IMR-90 (cell line): ENCODE measurements at regions not wholly inside any gene's neighbourhood (a gene's known extent, or its start where the extent isn't known, plus 50 kb on each side); places are given as distances from the start of the nearest gene placed in this dataset.
"Not testable (repeated sequence)": the region's sequence is repeated elsewhere in the genome, so short reads cannot be mapped to it uniquely, and the experiment has no call there.

Experiments
- ATAC-seq: fragments of 200-7000 bp; cut with Tn5 transposase; 2 replicates; pipeline ENCODE4 v1.9.1; 2020; ENCODE audit warnings: low read depth, mild to moderate bottlenecking, moderate library complexity
- BruUV-seq: library from RNA; stranded (reverse); fragments of 400-500 nt; replicated peaks from 2 replicates; lab custom pipeline; 2021; lab: Mats Ljungman, UMichigan
- CTCF ChIA-PET: fragments of 300-600 bp; formaldehyde crosslinking; extraction: SDS; loops from one replicate; lab custom pipeline; 2021; ENCODE audit warnings: antibody characterized with exemption; lab: Yijun Ruan, JAX
- POLR2A ChIA-PET: fragments of 300-600 bp; sonication (Branson Sonifier 250); formaldehyde crosslinking; loops from one replicate; lab custom pipeline; 2022; ENCODE audit warnings: antibody characterized with exemption; ENCODE audit not compliant: unreplicated experiment; lab: Charles Lee
- DNase-seq: peaks from one replicate; pipeline ENCODE4 v3.0.0; 2013
- H2AFZ ChIP-seq: replicated peaks from 2 replicates; pipeline ENCODE3; 2013; ENCODE audit warnings: low read length, mild to moderate bottlenecking; ENCODE audit not compliant: poor library complexity
- H2AK5ac ChIP-seq: 2 replicates; pipeline ENCODE4 v1.6.1; 2013; ENCODE audit warnings: low read depth, low read length, inconsistent platforms
- H2AK9ac ChIP-seq: replicated peaks from 2 replicates; pipeline ENCODE3; 2013; ENCODE audit warnings: mild to moderate bottlenecking, low read depth, low read length, moderate library complexity; ENCODE audit not compliant: poor library complexity
- H2BK120ac ChIP-seq: 2 replicates; pipeline ENCODE4 v1.6.1; 2013; ENCODE audit warnings: low read depth, low read length, inconsistent platforms
- H2BK15ac ChIP-seq: 3 replicates; pipeline ENCODE4 v1.6.1; 2013; ENCODE audit warnings: low read depth, low read length, inconsistent platforms
- H2BK20ac ChIP-seq: 2 replicates; pipeline ENCODE4 v1.6.1; 2013; ENCODE audit warnings: low read depth, mild to moderate bottlenecking, inconsistent platforms, low read length, moderate library complexity
- H2BK5ac ChIP-seq: 2 replicates; pipeline ENCODE4 v1.6.1; 2013; ENCODE audit warnings: mild to moderate bottlenecking, low read depth, low read length, inconsistent platforms; ENCODE audit not compliant: poor library complexity, severe bottlenecking
- H3K14ac ChIP-seq: replicated peaks from 2 replicates; pipeline ENCODE4 v1.6.1; 2013; ENCODE audit warnings: low read depth, low read length, inconsistent platforms
- H3K18ac ChIP-seq: 2 replicates; pipeline ENCODE4 v1.6.1; 2013; ENCODE audit warnings: low read depth, low read length, control low read depth
- H3K23ac ChIP-seq: 2 replicates; pipeline ENCODE4 v1.6.1; 2013; ENCODE audit warnings: low read depth, low read length, inconsistent platforms
- H3K27ac ChIP-seq: 2 replicates; pipeline ENCODE4 v1.5.1; 2013; ENCODE audit warnings: mild to moderate bottlenecking, control low read depth, low read length; ENCODE audit not compliant: insufficient read depth
- H3K27me3 ChIP-seq: 2 replicates; pipeline ENCODE4 v1.6.1; 2013; ENCODE audit warnings: low read length; ENCODE audit not compliant: control insufficient read depth, insufficient read depth
- H3K36me3 ChIP-seq: 2 replicates; pipeline ENCODE4 v1.6.1; 2013; ENCODE audit warnings: low read length, mixed read lengths; ENCODE audit not compliant: control insufficient read depth, insufficient read depth
- H3K4ac ChIP-seq: 2 replicates; pipeline ENCODE4 v1.6.1; 2013; ENCODE audit warnings: low read depth, low read length, inconsistent platforms
- H3K4me1 ChIP-seq: 2 replicates; pipeline ENCODE4 v1.6.1; 2013; ENCODE audit warnings: low read length, mixed read lengths; ENCODE audit not compliant: control insufficient read depth, insufficient read depth
- H3K4me2 ChIP-seq: 2 replicates; pipeline ENCODE4 v1.6.1; 2013; ENCODE audit warnings: low read depth, mild to moderate bottlenecking, control low read depth, low read length, moderate library complexity
- H3K4me3 ChIP-seq: 2 replicates; pipeline ENCODE4 v1.5.1; 2013; ENCODE audit warnings: low read depth, mild to moderate bottlenecking, control low read depth, low read length, moderate library complexity; ENCODE audit not compliant: insufficient read depth
- H3K56ac ChIP-seq: 2 replicates; pipeline ENCODE4 v1.6.1; 2013; ENCODE audit warnings: low read length, inconsistent platforms; ENCODE audit not compliant: insufficient read depth; ENCODE audit errors: extremely low read depth
- H3K79me1 ChIP-seq, 2 experiments: 2 replicates each; pipeline ENCODE4 v1.6.1; 2013; ENCODE audit warnings: low read length in 2 of 2, inconsistent platforms in 1 of 2, low read depth in 1 of 2
- H3K9ac ChIP-seq: 2 replicates; pipeline ENCODE4 v1.6.1; 2013; ENCODE audit warnings: low read depth, low read length, control low read depth
- H3K9me1 ChIP-seq: 2 replicates; pipeline ENCODE4 v1.6.1; 2013; ENCODE audit warnings: low read length, inconsistent platforms; ENCODE audit not compliant: insufficient read depth
- H3K9me3 ChIP-seq: 2 replicates; pipeline ENCODE4 v1.6.1; 2013; ENCODE audit warnings: low read length; ENCODE audit not compliant: control insufficient read depth, insufficient read depth
- H4K20me1 ChIP-seq: 2 replicates; pipeline ENCODE4 v1.6.1; 2013; ENCODE audit warnings: low read length, inconsistent platforms; ENCODE audit not compliant: insufficient read depth
- H4K5ac ChIP-seq: 2 replicates; pipeline ENCODE4 v1.6.1; 2013; ENCODE audit warnings: mild to moderate bottlenecking, low read depth, low read length, control low read depth
- H4K8ac ChIP-seq, 2 experiments: 2 replicates each; pipeline ENCODE4 v1.6.1; 2013; ENCODE audit warnings: low read depth in 2 of 2, low read length in 2 of 2, control low read depth in 1 of 2, inconsistent platforms in 1 of 2
- H4K91ac ChIP-seq: 2 replicates; pipeline ENCODE4 v1.6.1; 2013; ENCODE audit warnings: low read depth, low read length, inconsistent platforms; ENCODE audit not compliant: insufficient read depth
- WGBS, 2 experiments: methylation state at CpG; one replicate each; pipeline versions ENCODE4 v1.1.5 to v1.1.7; 2013; ENCODE audit warnings: missing lambda C conversion rate in 2 of 2; ENCODE audit not compliant: insufficient read length in 1 of 2; ENCODE audit errors: extremely low coverage in 2 of 2; 5-methylcytosine and 5-hydroxymethylcytosine counted together
- dilution Hi-C: fragments of 300-500 bp; cut with HindIII; formaldehyde crosslinking; loops from one replicate; pipeline ENCODE4 v1.14.3; 2018; ENCODE audit warnings: low sequenced_read_pairs; ENCODE audit not compliant: unreplicated experiment
- in situ Hi-C: fragments of 300-500 bp; cut with MboI; formaldehyde crosslinking; loops from 3 replicates; pipeline ENCODE4 v1.14.3; 2019; ENCODE audit warnings: low sequenced_read_pairs, inconsistent platforms, mixed read lengths
- intact Hi-C: fragments of 100-400 bp; cut with micrococcal nuclease; formaldehyde crosslinking; loops from 2 replicates; pipeline ENCODE4 v1.10.0; 2022

GRCh38 chr7:55672084-55672483 is 99.8 kb upstream of the VOPP1 start:
- H3K9ac ChIP-seq, H3K9me3 ChIP-seq, H3K4me3 ChIP-seq, H3K23ac ChIP-seq, H3K27me3 ChIP-seq, H3K27ac ChIP-seq, H3K18ac ChIP-seq, H3K4me2 ChIP-seq, POLR2A ChIA-PET, ATAC-seq, H3K9me1 ChIP-seq, H4K5ac ChIP-seq, H2AFZ ChIP-seq, DNase-seq, H2AK5ac ChIP-seq, H3K4me1 ChIP-seq, H2BK20ac ChIP-seq, H3K36me3 ChIP-seq, CTCF ChIA-PET, H2BK15ac ChIP-seq, H2BK120ac ChIP-seq, in situ Hi-C loops, H3K79me1 ChIP-seq, H3K56ac ChIP-seq, H2BK5ac ChIP-seq, intact Hi-C loops, H4K8ac ChIP-seq, dilution Hi-C loops, H3K4ac ChIP-seq, BruUV-seq, H3K14ac ChIP-seq, H4K91ac ChIP-seq, H4K20me1 ChIP-seq, H2AK9ac ChIP-seq: not testable (repeated sequence)
- no CpG with 5 or more reads among the region's 1 CpG for WGBS, 2 experiments
